ENCODE measurements at regions not wholly inside any gene's neighbourhood (a gene's known extent, or its start where the extent isn't known, plus 50 kb on each side); places are given as distances from the start of the nearest gene placed in this dataset.
A peak's percentile ranks its signal among the peaks of the same experiment; 100 is the strongest.

DNA sequence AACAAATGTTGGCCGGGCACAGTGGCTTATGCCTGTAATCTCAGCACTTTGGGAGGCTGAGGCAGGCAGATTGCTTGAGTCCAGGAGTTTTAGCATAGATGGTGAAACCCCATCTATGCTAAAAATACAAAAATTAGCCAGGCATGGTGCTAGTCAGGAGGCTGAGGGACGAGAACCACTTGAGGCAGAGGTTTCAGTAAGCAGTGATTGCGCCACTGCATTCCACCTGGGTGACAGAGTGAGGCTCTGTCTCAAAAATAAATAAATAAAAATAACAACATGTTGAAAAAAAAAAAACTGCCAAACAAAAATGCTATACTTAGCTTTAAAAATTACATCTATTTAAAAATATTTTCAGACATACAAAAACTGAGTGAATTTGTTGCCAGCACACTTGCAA is 374.2 kb upstream of the SMIM31 start:
- DNase-seq (ENCODE audit: missing footprints) (no peak), ATAC-seq (no peak)
- intact Hi-C loops (cut with DNase I): no loop called here

DNA sequence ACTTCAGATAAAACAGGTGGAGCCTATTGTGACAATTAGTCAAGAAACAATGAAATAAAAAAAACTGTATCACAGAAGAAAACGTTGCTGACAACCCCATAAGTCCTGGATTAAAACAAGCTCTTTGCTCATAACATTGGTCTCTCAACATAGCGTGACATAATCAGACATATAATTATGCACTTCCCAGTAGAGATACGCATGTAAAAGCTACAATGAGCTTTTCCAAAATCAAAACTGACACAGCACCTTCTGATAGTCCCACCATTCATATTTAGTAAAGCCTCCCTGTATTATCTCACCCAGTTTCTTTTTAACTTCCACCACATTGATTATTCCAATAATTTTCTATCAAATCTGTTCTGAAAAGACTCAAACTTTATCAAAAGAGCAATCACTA is 372.1 kb upstream of the SMIM31 start:
- ATAC-seq: no peak
- intact Hi-C loops (cut with DNase I): no loop called here
- DNase-seq (ENCODE audit: missing footprints): no peak

DNA sequence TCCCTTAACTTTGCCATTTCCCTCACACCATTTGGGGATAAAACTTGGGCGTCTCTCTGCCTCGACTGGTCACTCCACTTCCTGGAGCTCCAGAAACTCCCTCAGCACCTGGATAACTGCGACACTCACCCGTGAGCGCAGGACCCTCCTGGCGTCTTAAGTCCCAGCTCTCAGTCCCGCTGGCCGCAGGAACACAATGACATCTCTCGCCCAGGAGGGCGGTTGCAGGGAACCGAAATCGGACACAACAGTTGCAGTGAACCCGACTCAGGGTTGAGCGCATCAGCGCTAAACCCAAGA is 370.9 kb upstream of the SMIM31 start:
- no peak for DNase-seq (ENCODE audit: missing footprints)
- intact Hi-C loops (cut with DNase I): no loop called here
- no peak for ATAC-seq

DNA sequence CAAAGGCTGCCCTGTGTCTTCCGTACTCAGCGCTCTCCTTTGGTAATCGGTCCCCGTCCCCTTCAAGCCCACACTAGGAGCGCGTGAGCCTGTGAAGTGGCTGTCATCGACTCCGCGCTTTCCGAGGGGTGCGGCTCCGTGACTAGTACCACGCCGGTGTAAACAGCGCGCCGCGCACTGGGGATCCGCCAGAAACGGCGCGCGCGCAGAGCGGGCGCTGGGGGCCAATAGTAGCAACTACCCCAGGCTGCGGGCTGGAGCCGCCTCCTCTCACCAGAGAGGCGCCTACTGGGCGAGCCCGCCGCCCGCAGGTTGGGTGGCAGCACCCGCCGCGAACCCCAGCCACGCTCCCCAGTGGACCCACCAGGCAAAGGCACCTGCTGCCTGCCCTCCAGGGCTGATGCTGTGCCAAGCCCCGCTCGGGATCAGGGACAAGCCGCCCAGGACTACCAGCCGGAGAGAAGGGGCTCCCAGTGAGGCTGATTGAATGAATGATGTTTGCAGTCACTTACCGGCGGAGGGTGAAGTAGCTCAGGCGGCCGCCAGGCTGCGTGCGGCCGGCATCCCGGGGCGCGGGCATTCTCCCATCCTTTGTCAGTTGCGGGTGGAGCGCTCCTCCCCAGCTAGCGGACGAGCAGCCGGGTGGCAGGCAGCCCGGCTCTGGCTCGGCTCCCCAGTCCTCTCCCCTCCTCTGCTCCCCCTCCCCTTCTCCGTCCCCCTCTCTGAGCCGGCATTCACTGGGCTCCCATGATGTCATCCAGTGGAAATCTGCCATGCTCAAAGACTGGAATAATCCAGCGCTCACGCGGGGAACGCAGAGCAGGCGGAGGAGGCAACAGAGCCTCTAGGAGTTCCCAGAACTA is 370.3 kb upstream of the SMIM31 start:
- intact Hi-C loops (cut with DNase I): no loop called here
- no peak for ATAC-seq
- DNase-seq (ENCODE audit: missing footprints): peak; percentile 55

DNA sequence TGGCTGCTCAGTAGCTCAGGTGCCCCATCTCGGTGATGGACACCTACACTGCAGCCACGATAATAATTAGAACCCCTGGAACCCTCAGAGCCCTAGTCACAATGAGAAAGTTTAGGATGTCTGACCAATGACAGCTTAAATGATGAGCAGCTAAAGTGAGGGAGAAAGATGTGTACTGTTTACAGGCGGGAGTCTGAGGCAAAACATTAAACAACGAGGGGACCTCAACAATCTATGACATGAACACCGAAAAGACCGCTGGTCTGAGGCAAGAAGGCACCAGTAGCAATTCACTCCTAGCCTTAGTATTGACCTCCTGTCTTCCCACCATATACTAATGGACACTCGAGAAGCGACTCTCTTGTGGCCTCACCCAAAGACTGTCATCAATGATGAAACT is 369.5 kb upstream of the SMIM31 start:
- no peak for DNase-seq (ENCODE audit: missing footprints)
- ATAC-seq: no peak
- intact Hi-C loops (cut with DNase I): no loop called here

DNA sequence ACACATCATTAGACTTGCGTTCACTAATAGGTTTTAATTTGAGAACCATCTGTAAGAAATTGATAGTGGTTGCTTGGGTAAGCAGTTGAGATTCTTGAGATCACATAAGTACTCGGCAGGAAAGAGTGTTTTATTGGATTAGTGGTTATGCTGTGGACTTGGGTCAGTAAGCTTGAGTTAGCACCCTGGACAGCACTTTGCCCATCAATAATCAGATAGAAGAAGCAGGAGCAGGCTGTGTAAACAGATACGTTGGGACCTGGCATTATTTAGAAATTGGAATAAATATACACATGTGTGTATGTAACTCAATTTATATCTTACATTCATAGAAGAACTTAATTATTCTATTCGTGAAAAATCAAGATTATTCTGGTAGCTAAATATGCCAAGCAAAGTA is 357.5 kb upstream of the SMIM31 start:
- no peak for ATAC-seq
- intact Hi-C loops (cut with DNase I): no loop called here

DNA sequence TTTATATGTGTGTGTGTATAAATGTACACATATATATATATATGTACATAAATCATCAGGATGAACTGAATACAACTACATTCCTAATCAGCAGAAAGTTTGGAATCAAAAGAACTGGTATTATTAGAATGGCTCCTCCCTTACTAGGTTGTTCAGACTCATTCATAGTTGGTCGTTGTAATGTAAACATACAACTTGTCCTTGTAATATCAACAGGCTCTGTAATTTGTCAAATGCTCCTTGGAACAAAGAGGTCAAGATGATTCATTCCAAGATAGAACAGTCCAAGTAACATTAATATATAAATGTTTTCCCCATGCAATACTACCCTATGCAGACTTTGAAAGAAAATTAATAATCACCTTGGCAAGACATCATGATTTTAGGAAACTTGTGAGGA is 351.4 kb upstream of the SMIM31 start:
- ATAC-seq: no peak
- DNase-seq (ENCODE audit: missing footprints): no peak
- intact Hi-C loops (cut with DNase I): no loop called here

More for the DNA sequence above, 357.5 kb upstream of the SMIM31 start:
- DNase-seq (ENCODE audit: missing footprints): no peak

DNA sequence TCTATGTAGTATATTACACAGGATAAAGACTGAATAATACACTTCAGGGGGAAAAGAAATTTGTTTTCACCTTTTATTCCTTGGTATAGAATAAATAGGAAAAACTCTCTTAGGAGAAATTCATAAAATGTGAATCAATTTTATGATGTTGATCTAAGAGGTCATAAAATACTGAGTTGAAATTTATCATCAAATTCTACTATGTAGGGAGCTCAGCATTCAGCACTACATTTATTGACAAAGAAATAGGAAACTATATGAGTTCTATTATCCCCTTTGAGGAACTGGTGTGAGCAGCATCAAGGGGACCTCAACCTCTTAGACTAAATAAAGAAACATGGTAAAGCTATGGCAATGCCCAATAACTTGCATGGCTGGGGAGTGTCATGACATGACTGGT is 348.2 kb upstream of the SMIM31 start:
- no peak for ATAC-seq
- intact Hi-C loops (cut with DNase I): no loop called here
- DNase-seq (ENCODE audit: missing footprints): no peak

DNA sequence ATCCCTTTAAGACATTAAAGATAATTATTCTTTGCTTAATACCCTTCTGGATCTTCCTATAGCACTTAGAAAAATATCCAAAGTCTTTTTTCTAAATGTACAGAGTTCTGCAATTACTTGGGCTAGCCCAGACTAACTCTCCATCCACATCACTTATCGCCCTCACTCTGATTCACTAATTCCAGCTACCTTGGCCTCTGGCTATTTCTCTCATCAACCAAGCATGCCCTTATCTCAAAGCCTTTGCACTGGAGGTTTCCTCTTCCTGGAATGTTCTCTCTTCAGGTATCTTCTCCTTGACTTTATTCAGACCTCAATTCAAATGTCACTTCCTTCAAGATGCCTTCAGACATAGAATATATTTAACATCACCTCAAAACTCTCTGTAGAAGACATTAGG is 345.1 kb upstream of the SMIM31 start:
- ATAC-seq (no peak), DNase-seq (ENCODE audit: missing footprints) (no peak)
- intact Hi-C loops (cut with DNase I): no loop called here

DNA sequence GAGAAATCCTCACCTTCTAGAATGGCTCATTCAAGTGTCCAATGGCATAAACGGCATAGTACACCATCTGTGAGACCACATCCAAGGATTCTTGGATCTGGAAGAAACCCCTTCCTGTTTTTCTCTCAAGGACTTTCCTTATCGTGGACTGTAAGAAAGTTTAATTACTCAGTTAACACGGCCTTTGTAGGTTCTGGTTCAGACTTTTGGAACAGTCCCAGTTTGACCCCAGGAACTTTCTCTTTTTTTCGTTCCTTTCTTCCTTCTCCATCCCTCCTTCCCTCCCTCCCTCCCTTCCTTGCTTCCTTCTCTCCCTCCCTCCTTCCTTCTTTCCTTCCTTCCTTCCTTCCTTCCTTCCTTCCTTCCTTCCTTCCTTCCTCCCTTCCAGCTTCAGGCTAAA is 343.5 kb upstream of the SMIM31 start:
- no peak for ATAC-seq
- intact Hi-C loops (cut with DNase I): no loop called here
- no peak for DNase-seq (ENCODE audit: missing footprints)

DNA sequence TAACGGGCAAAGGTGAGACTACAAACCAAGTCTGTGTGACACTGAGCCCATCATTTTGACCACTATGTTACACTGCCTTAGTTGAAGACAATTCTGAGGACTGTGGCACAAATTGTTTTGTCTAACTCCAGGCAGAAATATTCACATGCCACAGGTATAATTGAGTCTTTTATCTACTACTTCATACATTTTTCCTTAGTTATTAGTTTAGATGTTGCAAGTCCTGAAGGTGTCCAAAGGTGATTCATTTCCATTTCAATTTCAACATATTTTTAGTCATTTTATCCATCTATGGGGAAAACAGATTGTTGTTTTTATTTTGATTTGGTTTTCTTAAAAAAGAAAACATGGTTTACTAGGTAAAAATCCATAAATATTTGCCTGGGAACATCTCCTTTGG is 341.7 kb upstream of the SMIM31 start:
- intact Hi-C loops (cut with DNase I): no loop called here
- no peak for DNase-seq (ENCODE audit: missing footprints)

DNA sequence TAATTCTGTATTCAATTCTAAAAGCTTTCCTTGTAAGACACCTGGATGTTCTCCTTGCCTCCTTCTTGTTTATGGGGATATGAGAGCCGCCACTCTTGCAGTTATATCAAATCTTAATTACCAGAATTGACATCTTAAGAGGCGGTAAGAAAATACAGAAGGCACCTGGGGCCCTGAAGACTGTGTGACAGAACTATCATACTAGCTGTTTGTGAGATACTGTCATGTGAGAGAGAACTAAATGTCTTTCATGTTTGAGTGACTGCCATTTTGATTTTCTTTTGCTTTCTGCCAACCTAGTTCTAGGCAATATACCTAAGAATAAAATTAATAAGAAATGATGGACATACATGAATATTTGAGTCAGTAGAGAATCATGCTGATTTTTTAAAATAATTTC is 340.2 kb upstream of the SMIM31 start:
- DNase-seq (ENCODE audit: missing footprints) (no peak), ATAC-seq (no peak)
- intact Hi-C loops (cut with DNase I): no loop called here

More for the DNA sequence above, 341.7 kb upstream of the SMIM31 start:
- ATAC-seq: no peak

DNA sequence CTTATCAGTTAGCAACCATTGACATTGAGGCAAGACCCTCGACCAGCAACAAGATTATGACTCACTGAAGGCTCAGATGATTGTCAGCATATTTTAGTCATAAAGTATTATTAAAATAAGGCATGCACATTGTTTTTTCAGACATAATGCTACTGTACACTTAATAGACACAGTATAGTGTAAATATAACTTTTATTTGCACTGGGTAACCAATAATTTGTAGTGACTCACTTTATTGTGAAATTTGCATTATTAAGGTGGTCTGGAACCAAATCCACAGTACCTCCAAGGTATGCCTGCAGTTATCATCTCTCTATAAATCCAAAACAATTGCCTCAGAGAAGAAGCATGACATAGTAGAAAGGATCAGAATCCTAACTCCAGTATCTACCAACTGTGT is 330.1 kb upstream of the SMIM31 start:
- ATAC-seq: no peak
- DNase-seq (ENCODE audit: missing footprints): no peak
- intact Hi-C loops (cut with DNase I): no loop called here

DNA sequence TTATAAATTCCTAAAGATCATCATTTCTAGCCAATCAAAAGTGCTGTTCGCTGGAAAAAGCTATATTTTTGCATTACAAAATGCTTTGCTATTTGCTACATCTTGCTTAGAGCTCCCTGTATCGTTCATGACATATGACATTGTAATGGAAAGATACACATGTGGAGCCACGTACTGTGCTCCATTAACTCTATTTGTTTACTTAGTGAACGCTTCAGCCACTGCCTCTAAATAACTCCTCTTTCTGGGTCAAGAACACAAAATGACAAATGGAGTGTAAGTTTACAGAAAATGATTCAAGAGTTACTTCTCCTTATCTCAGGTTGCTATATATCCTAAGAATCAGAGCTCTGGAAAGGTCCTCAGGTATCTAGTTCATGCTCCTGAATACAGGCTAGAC is 329.1 kb upstream of the SMIM31 start:
- intact Hi-C loops (cut with DNase I): no loop called here
- ATAC-seq (no peak), DNase-seq (ENCODE audit: missing footprints) (no peak)

DNA sequence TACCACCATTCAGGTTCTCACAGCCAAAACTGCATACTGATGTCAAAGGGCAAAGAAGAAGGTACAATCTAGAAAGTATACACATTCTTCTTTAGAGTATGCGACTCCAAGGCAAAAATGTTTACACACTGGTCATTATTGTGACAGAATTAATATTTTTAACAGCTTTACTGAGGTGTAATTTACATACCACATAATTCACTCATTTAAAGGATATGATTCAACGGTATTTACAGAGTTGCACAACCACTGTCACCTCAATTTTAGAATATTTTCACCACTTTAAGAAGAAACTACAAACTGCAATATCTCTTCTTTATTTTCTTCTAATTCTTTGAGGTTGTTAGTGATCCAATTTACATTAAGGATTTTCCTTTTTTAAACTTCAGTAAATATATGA is 325.4 kb upstream of the SMIM31 start:
- ATAC-seq: no peak
- intact Hi-C loops (cut with DNase I): no loop called here

DNA sequence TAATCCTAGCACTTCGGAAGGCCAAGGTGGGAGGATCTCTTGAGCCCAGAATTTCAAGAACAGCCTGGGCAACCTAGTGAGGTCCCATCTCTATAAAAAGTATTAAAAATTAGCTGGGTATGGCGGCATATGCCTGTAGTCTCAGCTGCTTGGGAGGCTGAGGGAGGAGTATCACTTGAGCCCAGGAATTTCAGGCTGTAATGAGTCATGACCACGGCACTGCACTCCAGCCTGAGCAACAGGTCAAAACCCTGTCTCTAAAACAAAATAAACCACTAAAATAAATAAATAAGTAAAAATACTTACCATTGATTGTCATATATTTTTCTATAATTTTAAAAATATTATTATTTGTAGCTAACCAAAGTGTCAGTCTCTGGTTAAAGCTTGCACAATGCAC is 315.6 kb upstream of the SMIM31 start:
- intact Hi-C loops (cut with DNase I): no loop called here
- no peak for ATAC-seq
- no peak for DNase-seq (ENCODE audit: missing footprints)

More for the DNA sequence above, 325.4 kb upstream of the SMIM31 start:
- DNase-seq (ENCODE audit: missing footprints): no peak

DNA sequence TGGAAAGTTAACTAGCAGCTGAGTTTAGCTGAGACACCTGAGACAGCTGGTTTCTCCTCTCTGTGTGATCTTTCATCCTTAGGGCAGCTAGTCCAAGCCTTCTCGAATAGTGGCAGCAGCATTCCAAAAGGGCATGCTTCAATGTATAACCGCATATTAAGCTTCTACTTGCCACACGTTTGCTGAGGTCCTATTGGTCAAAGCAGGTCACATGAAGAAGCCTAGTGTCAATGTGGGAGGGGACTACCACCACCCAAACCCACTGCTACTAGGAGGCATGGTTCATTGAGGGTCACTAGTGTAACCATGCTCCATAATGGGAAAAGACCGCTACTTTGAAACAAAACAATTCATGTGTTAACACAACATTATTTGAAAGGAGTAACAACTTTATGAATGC is 314.9 kb upstream of the SMIM31 start:
- DNase-seq (ENCODE audit: missing footprints): no peak
- ATAC-seq: no peak
- intact Hi-C loops (cut with DNase I): no loop called here

DNA sequence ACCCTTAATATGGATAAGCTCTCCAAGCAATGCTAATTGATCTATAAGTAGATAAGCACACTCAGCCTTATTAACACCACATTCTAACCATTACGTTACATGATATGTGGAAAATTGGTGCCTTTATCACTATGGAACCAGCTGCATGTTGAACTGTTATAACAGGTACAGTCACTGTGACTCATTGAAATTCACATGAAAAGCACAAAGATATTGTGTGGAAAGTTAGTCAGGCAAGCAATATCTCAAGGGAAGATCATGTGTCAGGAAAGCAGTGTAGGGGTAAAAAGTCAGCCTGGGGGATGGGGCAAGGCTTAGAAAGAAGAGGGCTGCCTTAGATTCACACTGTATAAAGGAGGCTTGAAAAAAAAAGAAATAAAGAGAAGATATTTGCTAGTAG is 313.7 kb upstream of the SMIM31 start:
- ATAC-seq: no peak
- intact Hi-C loops (cut with DNase I): no loop called here
- DNase-seq (ENCODE audit: missing footprints): no peak

DNA sequence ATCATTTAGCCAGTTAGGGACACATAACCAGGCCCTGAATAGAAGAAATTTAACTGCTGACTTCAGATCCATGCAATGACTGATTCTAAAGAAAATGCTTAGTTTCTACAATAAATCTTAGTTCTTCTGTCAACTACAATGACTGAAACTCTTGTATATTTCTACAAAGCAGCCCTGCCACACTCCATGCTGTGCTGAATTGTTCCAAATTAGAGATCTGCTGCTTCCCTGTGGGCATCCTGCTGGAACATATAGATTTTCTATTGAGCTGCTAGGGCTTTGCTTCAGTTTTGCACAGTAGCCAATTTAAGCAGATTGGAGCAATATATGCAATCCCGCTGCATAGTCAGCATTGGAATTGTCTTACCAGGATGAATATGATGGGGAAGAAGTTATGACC is 312.8 kb upstream of the SMIM31 start:
- DNase-seq (ENCODE audit: missing footprints) (no peak), ATAC-seq (no peak)
- intact Hi-C loops (cut with DNase I): no loop called here

DNA sequence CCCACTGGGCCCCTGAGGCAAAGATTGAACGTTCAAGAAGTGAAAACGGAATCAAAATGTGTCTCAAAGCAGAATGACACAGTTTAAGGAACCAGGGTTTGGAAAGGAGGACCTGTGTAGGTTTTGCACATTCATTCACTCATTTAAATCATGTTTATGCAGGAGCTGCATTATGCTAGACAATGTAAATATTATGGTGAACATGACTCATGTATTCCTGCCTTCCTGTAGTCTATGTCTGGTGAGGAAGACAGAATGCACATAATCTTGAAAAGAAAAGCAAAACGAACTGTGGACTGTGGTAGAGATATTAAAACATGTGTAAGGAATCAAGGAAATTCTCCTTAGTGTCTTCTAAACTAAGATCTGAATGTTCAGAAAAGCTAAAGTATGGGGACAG is 311.8 kb upstream of the SMIM31 start:
- intact Hi-C loops (cut with DNase I): no loop called here
- DNase-seq (ENCODE audit: missing footprints) (no peak), ATAC-seq (no peak)

DNA sequence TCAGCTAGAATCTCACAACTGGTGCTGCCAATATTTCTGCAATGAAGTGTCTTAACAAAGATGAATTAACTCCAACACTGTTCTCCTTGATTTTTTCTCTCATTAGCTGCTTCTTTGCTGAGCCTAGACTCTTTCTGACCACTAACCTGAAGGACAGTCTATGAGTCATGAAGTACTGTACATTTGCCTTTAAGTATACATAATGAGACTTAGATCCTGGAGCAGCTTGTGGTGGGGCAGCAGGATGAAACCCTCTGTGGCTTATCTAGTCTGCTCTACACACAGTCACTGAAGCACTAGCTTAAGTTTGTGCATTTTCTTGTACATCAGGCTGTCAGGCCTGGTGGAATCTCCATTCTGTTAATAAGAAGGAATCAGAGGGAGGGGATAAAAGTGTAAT is 307.4 kb upstream of the SMIM31 start:
- ATAC-seq: no peak
- intact Hi-C loops (cut with DNase I): no loop called here
- no peak for DNase-seq (ENCODE audit: missing footprints)
